HG03521 (cell line): ENCODE measurements at regions not wholly inside any gene's neighbourhood (a gene's known extent, or its start where the extent isn't known, plus 50 kb on each side); places are given as distances from the start of the nearest gene placed in this dataset.
"Not testable (repeated sequence)": the region's sequence is repeated elsewhere in the genome, so short reads cannot be mapped to it uniquely, and the experiment has no call there.

ENCODE experiments used
- ATAC-seq: cut with Tn5 transposase; IDR thresholded peaks from one replicate; pipeline ENCODE4 v1.9.1; 2021; ENCODE audit warnings: mild to moderate bottlenecking, moderate library complexity; ENCODE audit not compliant: unreplicated experiment

- ATAC-seq: no peak
Observed at GRCh38 chr3:635393-635792, 438.8 kb downstream of the CHL1 start.

GRCh38 chr3:643376-643775 lies 446.8 kb downstream of the CHL1 start:
- no peak for ATAC-seq

GRCh38 chr3:655824-656223 lies 437.0 kb upstream of the CNTN6 start:
- no peak for ATAC-seq

- ATAC-seq: no peak
Observed at GRCh38 chr3:661356-661755, 431.5 kb upstream of the CNTN6 start.

GRCh38 chr3:674116-674515 lies 418.7 kb upstream of the CNTN6 start:
- ATAC-seq: no peak

GRCh38 chr3:675846-676245 lies 417.0 kb upstream of the CNTN6 start:
- no peak for ATAC-seq

- no peak for ATAC-seq
Observed at GRCh38 chr3:683770-684169, 409.1 kb upstream of the CNTN6 start.

GRCh38 chr3:690770-691169 lies 402.1 kb upstream of the CNTN6 start:
- ATAC-seq: no peak

- no peak for ATAC-seq
Observed at GRCh38 chr3:700514-700913, 392.3 kb upstream of the CNTN6 start.

- no peak for ATAC-seq
Observed at GRCh38 chr3:707041-707440, 385.8 kb upstream of the CNTN6 start.

GRCh38 chr3:713006-713621 lies 379.7 kb upstream of the CNTN6 start:
- ATAC-seq: no peak

- ATAC-seq: no peak
Observed at GRCh38 chr3:713947-714620, 378.7 kb upstream of the CNTN6 start.

GRCh38 chr3:721086-721485 lies 371.7 kb upstream of the CNTN6 start:
- ATAC-seq: no peak

- ATAC-seq: no peak
Observed at GRCh38 chr3:732326-732928, 360.4 kb upstream of the CNTN6 start.

- no peak for ATAC-seq
Observed at GRCh38 chr3:733313-733712, 359.5 kb upstream of the CNTN6 start.

GRCh38 chr3:757711-758110 lies 335.1 kb upstream of the CNTN6 start:
- ATAC-seq: no peak

- ATAC-seq: no peak
Observed at GRCh38 chr3:759106-759505, 333.7 kb upstream of the CNTN6 start.

GRCh38 chr3:773433-773832 lies 319.4 kb upstream of the CNTN6 start:
- not testable (repeated sequence) for ATAC-seq

- ATAC-seq: no peak
Observed at GRCh38 chr3:775178-775880, 317.5 kb upstream of the CNTN6 start.

- ATAC-seq: no peak
Observed at GRCh38 chr3:780505-780904, 312.3 kb upstream of the CNTN6 start.

GRCh38 chr3:791442-791841 lies 301.4 kb upstream of the CNTN6 start:
- ATAC-seq: no peak

- no peak for ATAC-seq
Observed at GRCh38 chr3:792630-793029, 300.2 kb upstream of the CNTN6 start.
